HG02610 (cell line): ENCODE measurements at regions not wholly inside any gene's neighbourhood (a gene's known extent, or its start where the extent isn't known, plus 50 kb on each side); places are given as distances from the start of the nearest gene placed in this dataset.

Experiments used
- ATAC-seq: cut with Tn5 transposase; IDR thresholded peaks from one replicate; pipeline ENCODE4 v1.9.1; 2021; ENCODE audit warnings: mild to moderate bottlenecking, moderate library complexity; ENCODE audit not compliant: unreplicated experiment

- no peak for ATAC-seq
Observed at GRCh38 chr1:188237573-188238348, 1409.0 kb downstream of the PLA2G4A start.

GRCh38 chr1:188240772-188241406, 1412.1 kb downstream of the PLA2G4A start:
- ATAC-seq: no peak

DNA sequence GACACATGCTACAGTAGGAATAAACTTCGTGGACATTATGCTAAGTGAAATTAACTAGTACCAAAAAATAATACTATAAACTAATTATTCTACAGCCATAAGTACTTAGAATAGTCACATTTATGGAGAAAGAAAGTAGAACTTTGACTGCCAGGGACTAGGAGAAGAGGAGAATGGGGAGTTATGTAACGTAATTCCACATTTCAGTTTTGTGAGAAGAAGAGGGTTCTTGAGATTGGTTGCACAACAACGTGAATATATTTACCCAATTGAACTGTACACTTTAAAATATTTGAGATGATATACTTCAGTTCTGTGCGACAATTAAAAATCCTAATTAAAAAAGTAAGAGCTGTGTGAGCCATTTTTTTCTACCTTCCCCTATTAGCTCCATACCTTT, 1412.9 kb downstream of the PLA2G4A start:
- no peak for ATAC-seq

- no peak for ATAC-seq
Observed at GRCh38 chr1:188243456-188243855, 1414.7 kb downstream of the PLA2G4A start.

- ATAC-seq: no peak
Observed at GRCh38 chr1:188244681-188245080, 1415.9 kb downstream of the PLA2G4A start.

- no peak for ATAC-seq
Observed at GRCh38 chr1:188247255-188247654, 1418.5 kb downstream of the PLA2G4A start.

DNA sequence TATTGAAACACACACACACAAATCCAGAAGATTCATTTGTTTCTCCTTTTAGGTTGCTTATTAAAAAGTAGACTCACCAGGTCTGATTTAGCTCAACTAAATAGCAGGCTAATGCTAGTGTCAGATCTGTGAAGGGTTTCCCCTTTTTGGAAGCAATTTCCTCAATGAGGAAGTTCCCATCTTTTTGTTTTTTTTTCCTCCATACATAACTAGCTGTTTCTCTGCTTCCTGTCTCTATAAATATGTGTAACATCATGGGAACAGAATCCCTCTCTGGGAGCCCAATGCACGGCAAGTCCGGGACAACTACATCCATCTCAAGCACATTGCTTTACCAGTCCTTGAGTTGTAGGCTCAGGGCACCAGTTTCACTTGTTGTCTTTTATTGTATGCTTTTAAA, 1421.1 kb downstream of the PLA2G4A start:
- no peak for ATAC-seq

- no peak for ATAC-seq
Observed at GRCh38 chr1:188251036-188251435, 1422.3 kb downstream of the PLA2G4A start.

- ATAC-seq: no peak
Observed at GRCh38 chr1:188261849-188262248, 1433.1 kb downstream of the PLA2G4A start.

DNA sequence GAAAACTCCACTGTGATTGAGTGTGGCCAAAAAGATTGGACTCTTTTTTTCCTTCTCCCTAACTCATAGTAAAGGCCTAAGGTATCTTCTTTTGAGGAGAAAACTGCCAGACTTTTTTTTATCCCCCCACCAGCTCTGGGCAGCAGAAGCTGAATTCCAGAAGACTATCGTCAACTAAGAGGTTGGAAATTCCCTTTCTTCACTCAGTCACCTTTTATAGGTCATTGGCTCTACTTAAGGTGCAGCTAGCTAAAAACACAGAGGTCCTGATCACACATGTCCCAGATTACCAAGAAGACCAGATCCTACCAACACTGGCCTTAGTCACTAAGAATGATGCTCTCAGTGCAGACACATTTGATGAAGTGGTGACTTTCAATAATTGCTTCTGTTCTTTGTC, 1441.2 kb downstream of the PLA2G4A start:
- ATAC-seq: no peak

DNA sequence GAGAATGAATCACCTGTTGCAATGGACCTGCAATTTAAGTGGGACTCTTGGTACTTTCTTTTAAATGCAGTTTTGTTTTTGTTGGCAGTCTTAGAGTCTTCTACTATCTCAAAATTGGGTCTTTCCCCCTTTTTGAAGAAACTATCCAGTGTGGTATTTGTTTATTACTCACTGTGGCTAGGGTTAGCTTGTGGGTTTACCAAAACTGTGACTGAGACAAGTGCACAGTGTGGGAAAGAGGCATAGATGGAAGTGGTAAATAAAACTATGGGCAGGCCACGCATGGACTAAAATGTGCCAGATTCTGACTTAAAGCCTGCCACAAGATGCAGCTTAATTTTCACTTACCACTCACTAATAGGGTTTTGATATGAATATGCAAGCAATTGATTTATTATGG, 1441.7 kb downstream of the PLA2G4A start:
- ATAC-seq: peak; percentile 83

- no peak for ATAC-seq
Observed at GRCh38 chr1:188277771-188278170, 1449.0 kb downstream of the PLA2G4A start.

DNA sequence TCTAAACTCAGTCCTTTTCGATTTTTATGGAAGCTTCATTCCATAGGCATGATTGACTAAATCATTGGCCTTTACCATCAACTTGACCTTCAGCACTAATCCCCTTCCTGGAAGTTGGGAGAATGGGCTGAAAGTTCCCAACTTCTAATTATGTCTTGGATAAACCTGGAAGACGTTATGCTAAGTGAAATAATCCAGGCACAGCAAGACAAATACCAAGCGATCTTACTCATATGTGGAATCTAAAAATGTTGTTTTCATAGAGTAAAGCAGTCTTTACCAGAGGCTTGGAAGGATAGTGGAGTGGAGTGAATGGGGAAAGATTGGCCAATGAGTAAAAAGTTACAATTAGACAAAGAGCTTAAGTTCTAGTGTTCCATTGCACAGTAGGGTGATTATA, 1453.2 kb downstream of the PLA2G4A start:
- no peak for ATAC-seq

DNA sequence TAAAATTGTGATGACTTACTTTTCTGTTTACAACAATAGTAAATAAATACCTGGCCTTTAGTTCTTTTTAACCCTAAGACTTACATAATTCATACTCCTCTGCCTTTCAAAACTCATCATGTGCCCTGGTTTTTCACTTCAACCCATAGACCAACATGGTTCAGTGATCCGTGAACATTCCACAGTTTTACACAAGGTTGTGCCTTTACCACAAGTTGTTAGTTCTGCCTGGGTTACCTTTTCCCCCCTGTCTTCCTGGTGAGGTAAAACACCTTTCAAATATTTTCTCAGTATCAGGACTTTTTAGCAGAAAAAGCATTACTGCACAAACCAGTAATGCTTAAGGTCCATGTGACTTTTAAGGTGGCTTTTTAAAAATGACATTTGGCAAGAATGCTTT, 1466.4 kb downstream of the PLA2G4A start:
- ATAC-seq: no peak

- ATAC-seq: no peak
Observed at GRCh38 chr1:188302746-188303145, 1474.0 kb downstream of the PLA2G4A start.

DNA sequence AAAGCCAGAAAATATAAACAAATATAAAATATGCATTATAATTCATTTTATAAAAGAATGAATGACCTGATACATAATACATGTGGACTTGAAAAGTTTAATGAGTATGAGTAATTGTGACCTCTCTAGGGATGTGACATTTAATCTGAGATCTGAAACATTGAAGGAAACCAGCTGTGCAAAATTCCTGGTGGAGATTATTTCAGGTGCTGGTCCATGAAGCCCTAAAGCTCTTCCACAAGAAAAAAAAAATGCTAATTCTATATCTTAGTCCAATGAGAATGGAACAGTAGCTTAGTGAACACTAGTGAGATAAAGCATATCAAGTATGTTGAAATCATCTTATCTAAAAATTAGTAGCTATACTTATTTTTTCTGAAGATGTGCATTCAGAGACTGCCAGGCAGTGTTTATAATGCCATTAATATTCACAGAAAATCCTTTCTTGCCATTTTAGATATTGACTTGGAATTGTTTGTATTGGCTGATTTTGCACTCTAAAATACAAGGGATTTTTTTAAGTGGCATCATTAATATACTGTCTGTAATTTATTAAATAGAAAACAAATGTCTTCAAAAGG, 1485.9 kb downstream of the PLA2G4A start:
- no peak for ATAC-seq

DNA sequence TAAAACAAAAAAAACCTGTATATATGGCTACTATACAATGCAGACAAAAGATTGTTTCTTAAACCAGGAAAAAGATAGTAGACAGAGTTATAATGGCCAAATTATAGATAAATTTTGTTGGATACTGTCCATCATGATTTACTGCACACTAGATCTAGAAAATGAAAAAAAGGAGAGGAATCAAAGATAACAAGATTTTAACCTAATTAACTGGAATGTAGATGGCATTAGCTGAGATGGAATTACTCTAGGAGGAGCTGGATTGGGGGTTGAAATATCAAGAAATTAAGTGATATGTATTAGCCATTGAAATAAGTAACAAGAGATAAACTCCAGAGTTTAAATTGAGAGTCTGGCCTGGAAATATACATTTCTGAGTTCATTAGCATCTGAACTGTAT, 1489.1 kb downstream of the PLA2G4A start:
- ATAC-seq: no peak

- ATAC-seq: no peak
Observed at GRCh38 chr1:188325211-188325610, 1496.5 kb downstream of the PLA2G4A start.

DNA sequence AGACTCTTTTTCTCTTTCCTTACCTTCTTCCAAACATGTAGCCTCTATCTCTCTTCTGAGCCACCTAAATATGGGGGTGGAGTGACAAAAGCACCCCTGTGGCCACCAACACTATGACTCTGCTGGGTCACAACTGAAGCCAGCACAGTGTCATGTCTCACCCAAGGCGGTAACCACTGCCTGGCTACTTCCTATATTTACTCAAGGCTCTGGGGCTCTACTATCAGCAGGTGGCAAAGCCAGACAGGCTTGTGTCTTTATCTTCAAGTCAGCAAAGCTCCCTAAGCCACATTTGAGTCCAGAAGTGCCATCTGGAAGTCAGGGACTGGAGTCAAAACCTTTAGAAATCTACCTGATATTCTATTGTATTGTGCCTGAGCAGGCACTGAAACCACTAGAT, 1515.2 kb downstream of the PLA2G4A start:
- ATAC-seq: no peak

- no peak for ATAC-seq
Observed at GRCh38 chr1:188350104-188350503, 1521.4 kb downstream of the PLA2G4A start.

GRCh38 chr1:188355082-188355481, 1526.3 kb downstream of the PLA2G4A start:
- ATAC-seq: no peak

- no peak for ATAC-seq
Observed at GRCh38 chr1:188355847-188356246, 1527.1 kb downstream of the PLA2G4A start.
